ENCODE measurements at regions not wholly inside any gene's neighbourhood (a gene's known extent, or its start where the extent isn't known, plus 50 kb on each side); places are given as distances from the start of the nearest gene placed in this dataset.

- no peak overlapping the region for H3K27ac ChIP-seq (ENCODE audit: low read length)
- no peaks in the 10 kb centered on the region for H3K27me3 ChIP-seq (ENCODE audit: low read length)
- H3K4me2 ChIP-seq (ENCODE audit: low read depth, low read length, poor library complexity, severe bottlenecking): no peak overlapping the region
- H3K9me3 ChIP-seq (ENCODE audit: low read length): no peaks in the 10 kb centered on the region
- no peaks in the 10 kb centered on the region for H3K4me1 ChIP-seq (ENCODE audit: low read length)
- H3K9ac ChIP-seq (ENCODE audit: low read length): no peak overlapping the region
- H3K4me3 ChIP-seq (ENCODE audit: low read length): no peak overlapping the region
- H3K36me3 ChIP-seq (ENCODE audit: insufficient read depth, low read length): no peaks in the 10 kb centered on the region
- H3K79me2 ChIP-seq (ENCODE audit: low read length): no peaks in the 10 kb centered on the region
- no peaks in the 10 kb centered on the region for H3K9me2 ChIP-seq (replicated peaks; ENCODE audit: insufficient read depth, low read length)
- no peak for DNase-seq
- H4K20me1 ChIP-seq (ENCODE audit: insufficient read depth, low read depth, low read length): no peaks in the 10 kb centered on the region
- no peak overlapping the region for H2AFZ ChIP-seq (ENCODE audit: low read length)
Observed at GRCh38 chr3:159853506-159853864, 135.2 kb upstream of the IL12A start.

GRCh38 chr3:159854500-159855124, 134.0 kb upstream of the IL12A start:
- Histone ChIP-seq H3K4me3 (ENCODE audit: low read length) (no peak overlapping the region), H3K4me2 (ENCODE audit: low read depth, low read length, poor library complexity, severe bottlenecking) (no peak overlapping the region), H3K36me3 (ENCODE audit: insufficient read depth, low read length) (no peaks in the 10 kb centered on the region), H3K9me3 (ENCODE audit: low read length) (no peaks in the 10 kb centered on the region), H3K27me3 (ENCODE audit: low read length) (no peaks in the 10 kb centered on the region), H3K27ac (ENCODE audit: low read length) (no peak overlapping the region), H2AFZ (ENCODE audit: low read length) (no peak overlapping the region), H3K4me1 (ENCODE audit: low read length) (no peaks in the 10 kb centered on the region), H3K9ac (ENCODE audit: low read length) (no peak overlapping the region), H3K9me2 (replicated peaks; ENCODE audit: insufficient read depth, low read length) (no peaks in the 10 kb centered on the region), H3K79me2 (ENCODE audit: low read length) (no peaks in the 10 kb centered on the region), H4K20me1 (ENCODE audit: insufficient read depth, low read depth, low read length) (no peaks in the 10 kb centered on the region)
- peak; percentile 30 for DNase-seq

GRCh38 chr3:159855599-159856346, 132.9 kb upstream of the IL12A start:
- no peaks in the 10 kb centered on the region for H4K20me1 ChIP-seq (ENCODE audit: insufficient read depth, low read depth, low read length)
- H3K27me3 ChIP-seq (ENCODE audit: low read length): no peaks in the 10 kb centered on the region
- no peaks in the 10 kb centered on the region for H3K36me3 ChIP-seq (ENCODE audit: insufficient read depth, low read length)
- no peak overlapping the region for H2AFZ ChIP-seq (ENCODE audit: low read length)
- H3K4me3 ChIP-seq (ENCODE audit: low read length): no peak overlapping the region
- no peaks in the 10 kb centered on the region for H3K9me2 ChIP-seq (replicated peaks; ENCODE audit: insufficient read depth, low read length)
- no peaks in the 10 kb centered on the region for H3K9me3 ChIP-seq (ENCODE audit: low read length)
- no peaks in the 10 kb centered on the region for H3K4me1 ChIP-seq (ENCODE audit: low read length)
- no peak overlapping the region for H3K4me2 ChIP-seq (ENCODE audit: low read depth, low read length, poor library complexity, severe bottlenecking)
- no peaks in the 10 kb centered on the region for H3K79me2 ChIP-seq (ENCODE audit: low read length)
- no peak for DNase-seq
- no peak overlapping the region for H3K9ac ChIP-seq (ENCODE audit: low read length)
- no peak overlapping the region for H3K27ac ChIP-seq (ENCODE audit: low read length)

- Histone ChIP-seq H3K4me3 (ENCODE audit: low read length) (no peak overlapping the region), H3K4me2 (ENCODE audit: low read depth, low read length, poor library complexity, severe bottlenecking) (no peak overlapping the region), H3K9ac (ENCODE audit: low read length) (no peak overlapping the region), H3K79me2 (ENCODE audit: low read length) (no peaks in the 10 kb centered on the region), H3K27ac (ENCODE audit: low read length) (no peak overlapping the region), H3K27me3 (ENCODE audit: low read length) (no peaks in the 10 kb centered on the region), H2AFZ (ENCODE audit: low read length) (no peak overlapping the region), H3K36me3 (ENCODE audit: insufficient read depth, low read length) (no peaks in the 10 kb centered on the region), H3K9me3 (ENCODE audit: low read length) (no peaks in the 10 kb centered on the region), H3K9me2 (replicated peaks; ENCODE audit: insufficient read depth, low read length) (no peaks in the 10 kb centered on the region), H3K4me1 (ENCODE audit: low read length) (no peaks in the 10 kb centered on the region), H4K20me1 (ENCODE audit: insufficient read depth, low read depth, low read length) (no peaks in the 10 kb centered on the region)
- no peak for DNase-seq
Observed at GRCh38 chr3:159856590-159857104, 132.0 kb upstream of the IL12A start.

- H3K4me3 ChIP-seq (ENCODE audit: low read length): no peak overlapping the region
- H3K27me3 ChIP-seq (ENCODE audit: low read length): no peaks in the 10 kb centered on the region
- DNase-seq: no peak
- no peaks in the 10 kb centered on the region for H3K4me1 ChIP-seq (ENCODE audit: low read length)
- no peaks in the 10 kb centered on the region for H3K9me3 ChIP-seq (ENCODE audit: low read length)
- H4K20me1 ChIP-seq (ENCODE audit: insufficient read depth, low read depth, low read length): no peaks in the 10 kb centered on the region
- no peak overlapping the region for H3K4me2 ChIP-seq (ENCODE audit: low read depth, low read length, poor library complexity, severe bottlenecking)
- no peaks in the 10 kb centered on the region for H3K36me3 ChIP-seq (ENCODE audit: insufficient read depth, low read length)
- H3K27ac ChIP-seq (ENCODE audit: low read length): no peak overlapping the region
- no peaks in the 10 kb centered on the region for H3K9me2 ChIP-seq (replicated peaks; ENCODE audit: insufficient read depth, low read length)
- no peaks in the 10 kb centered on the region for H3K79me2 ChIP-seq (ENCODE audit: low read length)
- no peak overlapping the region for H2AFZ ChIP-seq (ENCODE audit: low read length)
- H3K9ac ChIP-seq (ENCODE audit: low read length): no peak overlapping the region
Observed at GRCh38 chr3:159857840-159858239, 130.8 kb upstream of the IL12A start.

- Histone ChIP-seq H3K27ac (ENCODE audit: low read length) (no peak overlapping the region), H3K36me3 (ENCODE audit: insufficient read depth, low read length) (no peaks in the 10 kb centered on the region), H4K20me1 (ENCODE audit: insufficient read depth, low read depth, low read length) (no peaks in the 10 kb centered on the region), H3K4me1 (ENCODE audit: low read length) (no peaks in the 10 kb centered on the region), H3K79me2 (ENCODE audit: low read length) (no peaks in the 10 kb centered on the region), H3K9ac (ENCODE audit: low read length) (no peak overlapping the region), H3K9me3 (ENCODE audit: low read length) (no peaks in the 10 kb centered on the region), H3K9me2 (replicated peaks; ENCODE audit: insufficient read depth, low read length) (no peaks in the 10 kb centered on the region), H3K4me3 (ENCODE audit: low read length) (no peak overlapping the region), H3K4me2 (ENCODE audit: low read depth, low read length, poor library complexity, severe bottlenecking) (no peak overlapping the region), H2AFZ (ENCODE audit: low read length) (no peak overlapping the region), H3K27me3 (ENCODE audit: low read length) (no peaks in the 10 kb centered on the region)
- DNase-seq: no peak
Observed at GRCh38 chr3:159858650-159859049, 130.0 kb upstream of the IL12A start.

- Histone ChIP-seq H3K4me3 (ENCODE audit: low read length) (no peak overlapping the region), H4K20me1 (ENCODE audit: insufficient read depth, low read depth, low read length) (no peaks in the 10 kb centered on the region), H3K4me1 (ENCODE audit: low read length) (no peaks in the 10 kb centered on the region), H2AFZ (ENCODE audit: low read length) (no peak overlapping the region), H3K9ac (ENCODE audit: low read length) (no peak overlapping the region), H3K36me3 (ENCODE audit: insufficient read depth, low read length) (no peaks in the 10 kb centered on the region), H3K27ac (ENCODE audit: low read length) (no peak overlapping the region), H3K79me2 (ENCODE audit: low read length) (no peaks in the 10 kb centered on the region), H3K4me2 (ENCODE audit: low read depth, low read length, poor library complexity, severe bottlenecking) (no peak overlapping the region), H3K9me3 (ENCODE audit: low read length) (no peaks in the 10 kb centered on the region), H3K27me3 (ENCODE audit: low read length) (no peaks in the 10 kb centered on the region), H3K9me2 (replicated peaks; ENCODE audit: insufficient read depth, low read length) (no peaks in the 10 kb centered on the region)
- no peak for DNase-seq
Observed at GRCh38 chr3:159859424-159859823, 129.2 kb upstream of the IL12A start.

GRCh38 chr3:159859836-159860235, 128.8 kb upstream of the IL12A start:
- Histone ChIP-seq H3K4me1 (ENCODE audit: low read length) (no peaks in the 10 kb centered on the region), H3K4me3 (ENCODE audit: low read length) (no peak overlapping the region), H3K9ac (ENCODE audit: low read length) (no peak overlapping the region), H3K36me3 (ENCODE audit: insufficient read depth, low read length) (no peaks in the 10 kb centered on the region), H3K27ac (ENCODE audit: low read length) (no peak overlapping the region), H2AFZ (ENCODE audit: low read length) (no peak overlapping the region), H4K20me1 (ENCODE audit: insufficient read depth, low read depth, low read length) (no peaks in the 10 kb centered on the region), H3K9me2 (replicated peaks; ENCODE audit: insufficient read depth, low read length) (no peaks in the 10 kb centered on the region), H3K79me2 (ENCODE audit: low read length) (no peaks in the 10 kb centered on the region), H3K4me2 (ENCODE audit: low read depth, low read length, poor library complexity, severe bottlenecking) (no peak overlapping the region), H3K9me3 (ENCODE audit: low read length) (no peaks in the 10 kb centered on the region), H3K27me3 (ENCODE audit: low read length) (no peaks in the 10 kb centered on the region)
- no peak for DNase-seq
